ENCODE measurements at regions not wholly inside any gene's neighbourhood (a gene's known extent, or its start where the extent isn't known, plus 50 kb on each side); places are given as distances from the start of the nearest gene placed in this dataset.
"Not testable (repeated sequence)": the region's sequence is repeated elsewhere in the genome, so short reads cannot be mapped to it uniquely, and the experiment has no call there.

- DNase-seq (ENCODE audit: low read depth, low spot score): no peak
Measured at GRCh38 chr10:50997461-50997860, 76.8 kb upstream of the PRKG1 start.

- no peak for DNase-seq (ENCODE audit: low read depth, low spot score)
Measured at GRCh38 chr10:50999163-50999562, 75.1 kb upstream of the PRKG1 start.

DNA sequence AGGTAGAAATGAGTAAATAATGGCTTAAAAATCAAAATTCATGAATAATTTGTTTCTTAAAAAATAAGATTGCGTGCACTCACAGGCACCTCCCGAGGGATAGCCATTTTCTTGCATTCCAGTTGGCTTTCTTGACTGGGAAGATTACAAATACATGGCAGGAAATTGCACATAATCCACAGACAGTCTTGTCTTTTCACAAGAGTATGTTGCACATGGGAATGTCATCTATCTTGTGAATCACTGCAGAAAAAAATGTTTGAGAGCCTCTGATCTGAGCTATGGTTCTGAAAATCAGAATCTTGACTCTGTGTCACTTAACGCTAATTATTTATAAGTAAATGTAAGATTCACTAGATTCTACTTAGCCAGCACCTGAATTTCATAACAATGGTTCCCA, 74.1 kb upstream of the PRKG1 start:
- no peak for DNase-seq (ENCODE audit: low read depth, low spot score)

DNA sequence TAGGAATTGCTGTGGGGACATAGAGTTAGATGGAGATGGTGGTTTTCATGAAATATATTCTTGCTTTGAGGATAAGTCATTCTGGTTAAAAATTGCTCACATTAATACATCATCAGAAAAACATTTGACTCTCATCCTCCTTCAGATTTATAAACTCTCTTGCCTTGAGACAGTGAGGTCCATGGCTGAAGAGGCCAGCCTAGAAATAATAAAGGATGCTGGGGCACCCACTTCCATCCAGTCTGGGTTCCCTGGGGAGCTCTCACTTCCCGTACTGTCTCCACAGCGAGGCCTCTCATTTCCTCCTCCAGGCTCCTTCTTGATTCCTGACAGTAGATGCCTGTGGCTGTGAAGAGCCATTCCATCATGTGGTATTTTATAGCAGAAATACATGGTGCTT, 73.3 kb upstream of the PRKG1 start:
- DNase-seq (ENCODE audit: low read depth, low spot score): no peak

DNA sequence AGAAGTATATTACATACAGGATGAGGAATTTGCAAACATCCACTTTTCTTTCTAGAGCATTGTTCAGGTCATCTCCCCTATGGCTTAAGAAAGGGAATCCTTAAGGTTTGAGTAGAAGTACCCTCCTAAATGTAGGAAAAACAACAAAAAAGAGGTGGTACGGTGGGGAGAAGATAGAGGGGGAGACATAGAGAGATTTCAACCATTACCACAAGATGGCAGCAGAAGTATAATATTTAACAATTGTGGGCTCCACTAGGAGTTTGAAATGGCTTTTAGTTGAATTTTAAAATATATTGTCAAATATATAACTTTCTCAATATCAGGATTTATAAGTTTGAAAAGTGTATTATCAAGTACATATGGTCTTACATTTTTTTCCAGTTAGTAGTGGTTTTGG, 72.7 kb upstream of the PRKG1 start:
- DNase-seq (ENCODE audit: low read depth, low spot score): no peak

DNA sequence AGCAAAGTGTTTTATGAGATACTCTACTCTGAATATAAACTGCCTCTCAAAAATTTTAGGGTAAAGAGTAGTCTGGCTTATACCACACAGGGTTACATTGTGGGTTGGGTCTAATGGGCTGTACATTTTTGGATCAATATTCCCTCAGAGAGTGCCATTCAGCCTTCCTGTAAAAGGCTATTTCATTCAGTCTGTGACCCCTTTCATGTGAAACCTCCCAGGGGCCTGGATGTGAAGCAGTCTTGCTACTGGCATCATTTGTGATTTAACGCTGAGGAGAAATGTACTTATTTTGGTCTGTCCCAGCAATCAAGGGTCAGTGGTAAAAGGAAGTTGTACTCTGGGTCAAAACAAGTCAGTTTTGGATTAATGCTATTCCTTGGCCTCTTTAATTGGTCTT, 71.8 kb upstream of the PRKG1 start:
- no peak for DNase-seq (ENCODE audit: low read depth, low spot score)

- DNase-seq (ENCODE audit: low read depth, low spot score): no peak
Measured at GRCh38 chr10:51004776-51005175, 69.5 kb upstream of the PRKG1 start.

DNA sequence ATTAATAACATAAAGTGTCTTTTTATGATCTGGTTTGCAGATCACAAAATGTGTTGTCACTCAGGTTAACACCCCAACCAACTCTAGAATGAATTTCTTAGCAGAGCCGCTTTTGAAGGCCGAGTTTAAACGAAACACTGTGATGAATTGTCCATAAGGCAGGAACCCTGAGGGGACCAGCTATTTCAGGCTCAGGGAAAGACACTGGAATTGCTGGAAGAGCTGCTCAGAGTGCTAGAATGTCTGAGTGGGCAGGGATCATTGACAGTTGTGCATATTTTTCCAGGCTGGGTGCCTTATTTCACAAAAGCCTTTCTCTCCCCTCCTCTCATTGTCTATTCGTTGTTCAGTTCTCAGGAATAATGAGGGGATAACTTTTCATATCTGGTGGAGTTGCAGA, 68.7 kb upstream of the PRKG1 start:
- DNase-seq (ENCODE audit: low read depth, low spot score): no peak

DNA sequence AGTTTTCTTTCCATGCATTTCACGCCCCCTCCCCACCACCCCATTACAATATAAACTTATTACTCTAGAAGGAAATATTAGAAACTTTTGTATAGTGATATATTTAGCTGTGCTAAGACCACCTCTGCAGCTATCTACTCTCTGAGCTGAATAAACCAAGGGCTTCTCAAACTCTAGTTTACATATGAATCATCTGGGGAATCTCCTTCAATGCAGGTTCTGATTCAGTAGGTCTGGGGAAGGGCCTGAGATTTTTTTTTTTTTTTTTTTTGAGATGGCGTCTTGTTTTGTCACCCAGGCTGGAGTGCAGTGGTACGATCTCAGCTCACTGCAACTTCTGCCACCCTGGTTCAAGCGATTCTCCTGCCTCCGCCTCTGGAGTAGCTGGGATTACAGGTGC, 67.6 kb upstream of the PRKG1 start:
- no peak for DNase-seq (ENCODE audit: low read depth, low spot score)

GRCh38 chr10:51007781-51008180, 66.5 kb upstream of the PRKG1 start:
- DNase-seq (ENCODE audit: low read depth, low spot score): no peak

DNA sequence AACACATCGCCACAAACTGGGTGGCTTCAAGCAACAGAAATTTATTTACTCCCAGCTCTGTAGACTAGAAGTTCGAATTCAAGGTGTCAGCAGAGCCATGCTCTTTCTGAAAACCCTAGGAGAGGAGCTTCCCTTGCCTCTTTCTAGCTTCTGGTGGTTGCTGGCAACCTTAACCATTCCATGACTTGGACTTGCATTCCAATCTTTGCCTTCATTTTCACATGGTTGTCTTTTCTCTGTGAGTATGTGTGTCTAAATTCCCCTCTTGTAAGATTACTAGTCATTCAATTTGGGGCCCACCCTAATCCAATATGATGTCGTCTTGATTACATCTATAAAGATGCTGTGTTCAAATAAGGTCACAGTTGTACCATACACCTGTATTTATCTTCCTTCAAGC, 65.9 kb upstream of the PRKG1 start:
- no peak for DNase-seq (ENCODE audit: low read depth, low spot score)

GRCh38 chr10:51010977-51011376, 63.3 kb upstream of the PRKG1 start:
- no peak for DNase-seq (ENCODE audit: low read depth, low spot score)

GRCh38 chr10:51012073-51012472, 62.2 kb upstream of the PRKG1 start:
- DNase-seq (ENCODE audit: low read depth, low spot score): no peak

DNA sequence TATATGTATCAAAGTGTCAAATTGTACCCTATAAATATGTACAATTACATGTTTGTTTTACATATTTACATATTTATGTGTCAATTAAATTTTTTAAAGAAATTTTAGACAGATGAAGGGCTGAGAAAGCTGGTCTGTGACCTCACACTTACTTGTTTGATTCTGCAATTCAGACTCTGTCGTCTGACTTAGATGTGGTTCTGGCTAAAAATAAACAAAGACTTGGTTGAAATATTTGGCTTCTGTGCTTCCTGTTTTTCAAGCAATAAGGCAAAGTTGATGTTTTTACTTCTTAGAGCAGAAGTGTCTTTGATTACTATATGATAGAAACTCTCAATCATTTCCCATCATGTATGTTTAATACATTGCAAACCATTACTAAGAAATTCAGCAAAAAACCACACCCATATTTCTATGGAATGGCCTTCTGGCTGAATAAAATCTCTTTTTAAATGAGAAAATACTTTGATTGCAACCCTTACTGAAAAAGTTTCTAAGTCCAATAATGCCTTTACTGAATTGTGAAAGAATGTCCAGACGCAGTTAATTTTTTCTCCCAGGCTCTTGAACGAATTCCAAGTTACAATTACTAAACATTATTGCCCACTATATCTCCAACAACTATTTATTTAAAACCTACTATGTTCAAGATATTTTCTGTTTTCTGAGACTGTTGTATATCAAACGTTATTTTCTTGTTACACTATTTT, 59.5 kb upstream of the PRKG1 start:
- DNase-seq (ENCODE audit: low read depth, low spot score): no peak

- DNase-seq (ENCODE audit: low read depth, low spot score): not testable (repeated sequence)
Measured at GRCh38 chr10:51015390-51015754, 58.9 kb upstream of the PRKG1 start.

DNA sequence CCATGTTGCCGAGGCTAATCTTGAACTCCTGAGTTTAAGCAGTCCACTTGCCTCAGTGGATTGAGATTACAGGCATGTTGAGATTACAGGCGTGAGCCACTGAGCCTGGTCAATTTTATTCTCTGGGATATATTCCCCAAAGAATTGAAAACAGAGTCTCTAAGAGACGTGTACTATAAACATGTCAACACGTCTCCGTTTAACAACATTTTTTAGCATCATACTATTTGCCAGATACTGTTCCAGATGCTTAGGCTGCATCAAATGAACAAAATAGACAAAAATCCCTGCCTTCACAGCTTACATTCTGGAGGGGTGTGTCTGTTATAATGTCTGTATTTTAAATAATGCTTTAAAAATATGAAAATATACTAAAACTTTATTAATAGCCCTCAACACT, 54.1 kb upstream of the PRKG1 start:
- no peak for DNase-seq (ENCODE audit: low read depth, low spot score)

- no peak for DNase-seq (ENCODE audit: low read depth, low spot score)
Measured at GRCh38 chr10:51022933-51023585, 51.2 kb upstream of the PRKG1 start.

DNA sequence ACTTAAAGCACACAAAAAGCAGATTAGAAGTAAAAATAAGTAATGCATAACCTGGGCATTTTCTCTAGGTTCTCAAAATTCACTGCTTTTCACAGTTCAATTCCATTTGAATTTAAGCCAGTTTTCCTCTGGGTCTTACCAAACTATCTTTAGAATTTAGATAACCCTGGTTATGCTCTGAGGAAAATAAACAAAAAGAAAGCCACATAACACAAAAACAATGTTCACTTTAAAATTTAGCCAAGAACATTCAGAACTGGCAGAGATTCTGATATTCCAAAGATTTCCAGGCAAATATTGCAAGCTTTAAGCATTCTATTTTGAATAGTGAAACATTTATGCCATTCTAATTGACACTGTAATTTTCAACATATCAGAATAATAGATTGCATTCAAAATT, 50.7 kb upstream of the PRKG1 start:
- no peak for DNase-seq (ENCODE audit: low read depth, low spot score)
